ENCODE measurements at regions not wholly inside any gene's neighbourhood (a gene's known extent, or its start where the extent isn't known, plus 50 kb on each side); places are given as distances from the start of the nearest gene placed in this dataset.

DNA sequence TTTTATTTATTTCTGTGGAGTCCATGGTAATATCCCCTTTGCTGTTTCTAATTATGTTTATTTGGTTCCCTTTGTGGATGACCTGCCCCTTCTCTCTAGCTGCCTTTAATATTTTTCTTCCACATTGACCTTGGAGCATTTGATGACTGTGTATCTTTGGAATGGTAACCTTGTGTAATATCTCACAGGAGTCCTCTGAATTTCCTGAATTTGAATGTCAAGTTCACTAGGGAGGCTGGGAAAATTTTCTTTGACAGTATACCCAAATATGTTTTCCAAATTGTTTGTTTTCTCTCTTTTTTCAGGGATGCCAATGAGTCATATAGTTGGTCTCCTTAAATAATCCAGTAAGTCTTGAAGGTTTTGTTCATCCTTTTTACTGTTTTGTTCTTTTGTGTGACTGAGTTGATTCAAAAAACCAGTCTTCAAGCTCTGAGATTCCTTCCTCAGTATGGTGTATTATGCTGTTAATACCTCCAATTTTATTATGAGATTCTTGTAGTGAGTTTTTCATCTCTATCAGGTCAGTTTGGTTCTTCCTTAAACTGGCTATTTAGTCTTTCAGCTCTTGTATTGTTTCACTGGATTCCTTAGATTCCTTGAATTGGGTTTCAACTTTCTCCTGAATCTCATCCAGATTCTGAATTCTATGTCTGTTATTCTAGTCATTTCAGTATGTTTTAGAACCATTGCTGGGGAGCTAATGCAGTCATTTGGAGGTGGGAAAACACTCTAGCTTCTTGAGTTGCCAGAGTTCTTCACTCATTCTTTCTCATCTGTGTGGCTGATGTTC is 349.0 kb upstream of the TARS1 start:
- Mint-ChIP-seq H3K27me3 (ENCODE audit: insufficient read depth) (no peaks in the 10 kb centered on the region), H3K27ac (no peak overlapping the region), H3K4me3 (no peak overlapping the region), H3K9me3 (no peaks in the 10 kb centered on the region), H3K36me3 (ENCODE audit: low read depth) (no peaks in the 10 kb centered on the region), H3K4me1 (no peaks in the 10 kb centered on the region)
- no peak overlapping the region for H3K27ac ChIP-seq (ENCODE audit: low read depth, low read length)
- no peak overlapping the region for H3K9ac ChIP-seq (ENCODE audit: extremely low read depth, low read length, poor library complexity, severe bottlenecking)
- TF ChIP-seq, protein P1, sequence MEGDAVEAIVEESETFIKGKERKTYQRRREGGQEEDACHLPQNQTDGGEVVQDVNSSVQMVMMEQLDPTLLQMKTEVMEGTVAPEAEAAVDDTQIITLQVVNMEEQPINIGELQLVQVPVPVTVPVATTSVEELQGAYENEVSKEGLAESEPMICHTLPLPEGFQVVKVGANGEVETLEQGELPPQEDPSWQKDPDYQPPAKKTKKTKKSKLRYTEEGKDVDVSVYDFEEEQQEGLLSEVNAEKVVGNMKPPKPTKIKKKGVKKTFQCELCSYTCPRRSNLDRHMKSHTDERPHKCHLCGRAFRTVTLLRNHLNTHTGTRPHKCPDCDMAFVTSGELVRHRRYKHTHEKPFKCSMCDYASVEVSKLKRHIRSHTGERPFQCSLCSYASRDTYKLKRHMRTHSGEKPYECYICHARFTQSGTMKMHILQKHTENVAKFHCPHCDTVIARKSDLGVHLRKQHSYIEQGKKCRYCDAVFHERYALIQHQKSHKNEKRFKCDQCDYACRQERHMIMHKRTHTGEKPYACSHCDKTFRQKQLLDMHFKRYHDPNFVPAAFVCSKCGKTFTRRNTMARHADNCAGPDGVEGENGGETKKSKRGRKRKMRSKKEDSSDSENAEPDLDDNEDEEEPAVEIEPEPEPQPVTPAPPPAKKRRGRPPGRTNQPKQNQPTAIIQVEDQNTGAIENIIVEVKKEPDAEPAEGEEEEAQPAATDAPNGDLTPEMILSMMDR (conservative IDR thresholded peaks at IDR 0.05): no peak
- no peak overlapping the region for H3K4me3 ChIP-seq (ENCODE audit: low read length)
- no peaks in the 10 kb centered on the region for H3K36me3 ChIP-seq (ENCODE audit: control insufficient read depth, insufficient read depth, low read length)
- H3K9me3 ChIP-seq (ENCODE audit: control insufficient read depth, low read length): no peaks in the 10 kb centered on the region
- no peaks in the 10 kb centered on the region for H3K4me1 ChIP-seq (ENCODE audit: control insufficient read depth, insufficient read depth, low read length)
- no peaks in the 10 kb centered on the region for H3K27me3 ChIP-seq (ENCODE audit: control insufficient read depth, insufficient read depth, low read length, poor library complexity, severe bottlenecking)
- DNase-seq: no peak

DNA sequence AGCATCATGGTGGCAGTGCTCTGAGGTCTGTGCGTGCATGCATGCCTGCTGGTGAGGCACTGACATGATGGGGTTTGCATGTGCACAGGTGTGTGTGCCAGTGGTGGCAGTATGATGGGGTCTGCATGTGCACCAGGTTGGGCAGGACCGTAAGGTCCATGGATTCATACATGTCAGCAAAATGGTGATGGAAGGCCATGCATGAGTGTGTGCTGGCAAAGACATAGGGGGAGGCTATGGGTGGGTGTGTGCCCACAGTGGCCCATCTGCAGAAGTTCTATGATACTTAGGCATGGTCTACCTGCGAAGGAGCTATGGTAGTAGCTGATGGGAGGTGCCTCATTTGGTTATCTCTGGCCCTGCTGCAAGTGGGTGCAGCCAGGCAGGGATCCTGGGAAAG is 348.0 kb upstream of the TARS1 start:
- no peaks in the 10 kb centered on the region for H3K4me1 Mint-ChIP-seq
- H3K27ac Mint-ChIP-seq: no peak overlapping the region
- Histone ChIP-seq H3K27me3 (ENCODE audit: control insufficient read depth, insufficient read depth, low read length, poor library complexity, severe bottlenecking) (no peaks in the 10 kb centered on the region), H3K9ac (ENCODE audit: extremely low read depth, low read length, poor library complexity, severe bottlenecking) (no peak overlapping the region), H3K36me3 (ENCODE audit: control insufficient read depth, insufficient read depth, low read length) (no peaks in the 10 kb centered on the region), H3K27ac (ENCODE audit: low read depth, low read length) (no peak overlapping the region), H3K4me1 (ENCODE audit: control insufficient read depth, insufficient read depth, low read length) (no peaks in the 10 kb centered on the region), H3K4me3 (ENCODE audit: low read length) (no peak overlapping the region), H3K9me3 (ENCODE audit: control insufficient read depth, low read length) (no peaks in the 10 kb centered on the region)
- H3K9me3 Mint-ChIP-seq: no peaks in the 10 kb centered on the region
- no peaks in the 10 kb centered on the region for H3K27me3 Mint-ChIP-seq (ENCODE audit: insufficient read depth)
- no peak overlapping the region for H3K4me3 Mint-ChIP-seq
- no peaks in the 10 kb centered on the region for H3K36me3 Mint-ChIP-seq (ENCODE audit: low read depth)
- TF ChIP-seq, protein P1 (conservative IDR thresholded peaks at IDR 0.05): no peak
- DNase-seq: no peak
- WGBS, 2 experiments (ENCODE audit: insufficient coverage in 1 of 2, insufficient read length in 1 of 2): 86 to 100% methylated on average over 1 to 3 of the region's 3 CpGs

DNA sequence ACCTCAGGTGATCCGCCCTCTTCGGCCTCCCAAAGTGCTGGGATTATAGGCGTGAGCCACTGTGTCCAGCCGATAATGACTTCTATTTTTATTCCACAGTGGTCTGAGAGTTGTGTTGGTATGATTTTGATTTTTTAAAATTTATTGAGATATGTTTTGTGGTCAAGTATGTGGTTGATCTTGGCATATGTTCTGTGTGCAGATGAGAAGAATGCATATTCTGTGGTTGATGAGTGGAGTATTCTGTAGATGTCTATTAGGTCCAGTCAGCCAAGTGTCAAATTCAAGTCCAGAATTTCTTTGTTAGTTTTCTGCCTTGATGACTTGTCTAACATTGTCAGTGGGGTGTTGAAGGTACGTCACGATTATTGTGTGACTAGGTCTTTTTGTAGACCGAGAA is 338.2 kb upstream of the TARS1 start:
- Histone ChIP-seq H3K9ac (ENCODE audit: extremely low read depth, low read length, poor library complexity, severe bottlenecking) (no peak overlapping the region), H3K4me1 (ENCODE audit: control insufficient read depth, insufficient read depth, low read length) (no peaks in the 10 kb centered on the region), H3K4me3 (ENCODE audit: low read length) (no peak overlapping the region), H3K27ac (ENCODE audit: low read depth, low read length) (no peak overlapping the region), H3K36me3 (ENCODE audit: control insufficient read depth, insufficient read depth, low read length) (no peaks in the 10 kb centered on the region), H3K9me3 (ENCODE audit: control insufficient read depth, low read length) (peaks cover 52% of the 10 kb centered on the region), H3K27me3 (ENCODE audit: control insufficient read depth, insufficient read depth, low read length, poor library complexity, severe bottlenecking) (no peaks in the 10 kb centered on the region)
- no peak for DNase-seq
- H3K27ac Mint-ChIP-seq: no peak overlapping the region
- no peaks in the 10 kb centered on the region for H3K4me1 Mint-ChIP-seq
- no peaks in the 10 kb centered on the region for H3K27me3 Mint-ChIP-seq (ENCODE audit: insufficient read depth)
- WGBS, 2 experiments (ENCODE audit: insufficient coverage in 1 of 2, insufficient read length in 1 of 2): 81 to 91% methylated on average over 4 to 7 of the region's 7 CpGs
- H3K36me3 Mint-ChIP-seq (ENCODE audit: low read depth): peaks cover 4% of the 10 kb centered on the region
- peaks cover 77% of the 10 kb centered on the region for H3K9me3 Mint-ChIP-seq
- TF ChIP-seq, protein P1 (conservative IDR thresholded peaks at IDR 0.05): no peak
- H3K4me3 Mint-ChIP-seq: no peak overlapping the region
